ENCODE measurements at regions not wholly inside any gene's neighbourhood (a gene's known extent, or its start where the extent isn't known, plus 50 kb on each side); places are given as distances from the start of the nearest gene placed in this dataset.

DNA sequence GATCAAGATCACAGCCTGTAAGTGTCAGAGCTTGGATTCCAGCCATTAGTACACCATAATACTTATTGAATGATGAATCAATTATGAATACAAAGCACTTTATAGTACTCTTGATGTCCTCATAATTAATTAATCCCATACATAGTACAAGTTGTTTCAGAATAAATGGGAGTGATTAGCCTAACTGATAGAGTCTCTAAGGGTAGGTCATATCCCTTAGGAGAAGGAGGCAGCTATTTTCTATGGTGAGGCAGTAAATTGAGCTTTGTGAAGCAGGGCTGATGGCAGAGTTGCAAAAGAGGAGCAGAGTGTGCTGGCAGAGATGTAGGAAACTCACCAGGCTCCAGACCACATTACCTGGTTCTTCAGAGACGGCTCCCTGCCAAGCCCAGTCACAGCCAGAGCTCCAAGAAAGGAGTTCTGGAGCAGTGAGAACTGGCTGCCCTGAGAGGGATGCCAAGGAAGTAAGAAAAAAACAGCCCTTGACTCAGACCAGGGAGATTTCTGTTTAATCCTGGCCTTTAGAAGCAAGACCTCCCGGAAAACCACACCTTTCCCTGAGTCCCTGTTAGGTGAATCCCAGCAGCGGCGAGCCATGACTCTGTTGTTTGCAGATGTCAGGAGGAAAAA, 112.9 kb downstream of the SH3TC2 start:
- H3K4me1 ChIP-seq, result no peaks in the 10 kb centered on the region
- H3K36me3 ChIP-seq, result no peaks in the 10 kb centered on the region
- no peak overlapping the region for H3K27ac ChIP-seq
- TF ChIP-seq CTCF (IDR thresholded peaks at IDR 0.05) (no peak), POLR2A (IDR thresholded peaks at IDR 0.05) (no peak)
- H3K9me3 ChIP-seq, result peaks cover 0 to 3% of the 10 kb centered on the region in 2 donors
- DNase-seq, result no peak
- H3K4me3 ChIP-seq, result no peak overlapping the region
- intact Hi-C loops (cut with DNase I; ENCODE audit: low total_unique reads), result no loop called here
- no peaks in the 10 kb centered on the region for H3K27me3 ChIP-seq

DNA sequence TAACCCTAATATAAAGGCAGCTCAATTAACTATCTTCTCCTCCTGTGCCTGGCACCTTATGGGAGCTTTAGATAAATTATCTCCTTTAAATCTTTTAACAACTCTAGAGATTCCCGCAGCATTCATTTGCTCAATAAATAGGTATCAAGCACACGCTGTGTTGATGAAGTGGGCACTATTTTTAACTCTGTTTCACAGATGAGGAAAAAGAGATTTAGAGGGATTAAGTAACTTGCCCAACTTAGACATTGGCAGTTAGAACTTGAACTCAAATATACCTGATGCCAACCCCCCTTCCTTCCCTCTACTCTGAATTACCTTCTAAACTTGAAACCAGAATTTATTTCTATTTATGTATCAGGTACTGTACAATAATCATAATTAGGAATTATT, 112.4 kb downstream of the SH3TC2 start:
- TF ChIP-seq POLR2A (IDR thresholded peaks at IDR 0.05) (no peak), CTCF (IDR thresholded peaks at IDR 0.05) (no peak)
- Histone ChIP-seq H3K36me3 (no peaks in the 10 kb centered on the region), H3K27me3 (no peaks in the 10 kb centered on the region), H3K4me3 (no peak overlapping the region), H3K4me1 (no peaks in the 10 kb centered on the region), H3K27ac (no peak overlapping the region), H3K9me3 (peaks cover 0 to 3% of the 10 kb centered on the region in 2 donors)
- DNase-seq, result no peak
- intact Hi-C loops (cut with DNase I; ENCODE audit: low total_unique reads), result no loop called here

DNA sequence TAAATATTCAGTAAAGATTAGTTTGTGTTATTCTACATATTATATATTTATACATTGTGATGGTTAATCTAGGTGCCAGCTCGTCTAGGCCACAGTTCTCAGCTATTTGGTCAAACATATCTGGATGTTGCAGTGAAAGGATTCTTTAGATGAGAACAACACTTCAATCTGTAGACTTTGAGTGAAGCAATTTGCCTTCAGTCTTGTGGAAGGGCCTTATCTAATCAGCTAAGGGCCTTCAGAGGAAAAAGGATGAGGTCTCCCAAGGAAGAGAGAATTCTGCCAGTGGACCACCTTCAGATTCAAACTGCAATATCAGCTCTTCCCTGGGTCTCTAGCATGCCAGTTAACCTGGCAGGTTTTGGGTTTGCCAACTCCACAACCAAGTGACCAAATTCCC, 112.0 kb downstream of the SH3TC2 start:
- Histone ChIP-seq H3K9me3 (peaks cover 0 to 3% of the 10 kb centered on the region in 2 donors), H3K4me3 (no peak overlapping the region), H3K27me3 (no peaks in the 10 kb centered on the region), H3K36me3 (no peaks in the 10 kb centered on the region), H3K27ac (no peak overlapping the region), H3K4me1 (no peaks in the 10 kb centered on the region)
- no peak for DNase-seq
- no peak for TF ChIP-seq CTCF (IDR thresholded peaks at IDR 0.05)
- intact Hi-C loops (cut with DNase I; ENCODE audit: low total_unique reads), result no loop called here

- TF ChIP-seq CTCF (IDR thresholded peaks at IDR 0.05), result no peak
- intact Hi-C loops (cut with DNase I; ENCODE audit: low total_unique reads), result no loop called here
- Histone ChIP-seq H3K4me1 (no peaks in the 10 kb centered on the region), H3K27ac (no peak overlapping the region), H3K27me3 (no peaks in the 10 kb centered on the region), H3K4me3 (no peak overlapping the region), H3K36me3 (no peaks in the 10 kb centered on the region), H3K9me3 (peaks cover 0 to 3% of the 10 kb centered on the region in 2 donors)
- DNase-seq, result no peak
Observed at GRCh38 chr5:148951612-148952011, 111.2 kb downstream of the SH3TC2 start.

DNA sequence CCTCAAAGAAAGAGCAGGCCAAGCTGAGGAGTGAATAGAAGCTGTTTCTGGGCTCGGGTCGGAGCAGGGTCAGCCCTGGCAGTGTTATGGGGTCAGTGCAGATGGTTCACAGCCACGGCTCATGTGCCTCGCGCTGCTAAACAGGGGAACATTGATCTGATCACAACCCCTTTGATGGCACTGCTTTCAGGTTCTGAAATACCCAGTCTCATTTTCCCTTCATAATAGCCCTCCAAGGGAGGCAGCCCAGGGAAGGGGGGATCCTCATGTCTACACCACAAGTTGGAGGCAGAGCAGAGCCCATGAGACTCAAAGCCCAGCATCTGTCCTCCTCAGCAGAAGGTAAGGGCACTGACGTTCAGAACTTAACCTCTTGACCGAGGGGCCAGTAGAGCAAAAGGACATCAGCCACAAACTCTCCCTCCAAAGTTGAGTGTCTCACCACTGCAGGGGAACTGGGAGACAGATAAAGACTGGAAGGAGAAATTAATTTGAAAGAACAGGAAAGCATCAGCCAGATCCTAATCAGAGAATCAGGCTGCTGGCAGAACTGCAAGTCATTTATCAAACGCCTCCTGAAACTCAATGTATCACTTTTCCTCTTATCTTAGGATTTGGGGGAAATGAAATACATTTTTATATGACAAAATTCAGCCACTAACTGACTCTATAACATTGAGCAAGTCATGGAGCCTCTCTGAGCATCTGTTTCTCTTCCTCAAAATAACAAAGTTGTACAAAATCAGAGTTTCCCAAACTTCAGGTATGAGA, 110.6 kb downstream of the SH3TC2 start:
- Histone ChIP-seq H3K36me3 (no peaks in the 10 kb centered on the region), H3K27ac (no peak overlapping the region), H3K9me3 (peaks cover 0 to 3% of the 10 kb centered on the region in 2 donors), H3K27me3 (no peaks in the 10 kb centered on the region), H3K4me1 (no peaks in the 10 kb centered on the region), H3K4me3 (no peak overlapping the region)
- DNase-seq, result no peak
- no peak for TF ChIP-seq CTCF (IDR thresholded peaks at IDR 0.05)
- TF ChIP-seq POLR2A (IDR thresholded peaks at IDR 0.05), result no peak
- intact Hi-C loops (cut with DNase I; ENCODE audit: low total_unique reads), result no loop called here
